MM.1S (cell line): ENCODE measurements at regions not wholly inside any gene's neighbourhood (a gene's known extent, or its start where the extent isn't known, plus 50 kb on each side); places are given as distances from the start of the nearest gene placed in this dataset.

Source experiments
- DNase-seq: peaks from one replicate; pipeline ENCODE4 v3.0.0-alpha.2; 2015
- H2AFZ ChIP-seq: fragments of 300-600 bp; sonication (generic); 2 replicates; pipeline ENCODE4 v1.6.0; 2016; ENCODE audit warnings: antibody characterized with exemption, low read length
- H3F3A ChIP-seq: fragments of 300-600 bp; sonication (generic); 2 replicates; pipeline ENCODE4 v1.6.1; 2016; ENCODE audit warnings: mild to moderate bottlenecking, antibody characterized with exemption, low read length, moderate library complexity, mixed read lengths; ENCODE audit not compliant: insufficient read depth
- H3K27ac ChIP-seq: fragments of 300-600 bp; sonication (generic); 2 replicates; pipeline ENCODE4 v1.5.1; 2016; ENCODE audit warnings: mild to moderate bottlenecking, low read length
- H3K27me3 ChIP-seq: fragments of 300-600 bp; sonication (generic); replicated peaks from 2 replicates; pipeline ENCODE4 v1.6.0; 2016; ENCODE audit warnings: low read length; ENCODE audit not compliant: insufficient read depth
- H3K36me3 ChIP-seq: fragments of 300-600 bp; sonication (generic); replicated peaks from 2 replicates; pipeline ENCODE4 v1.6.1; 2016; ENCODE audit warnings: mild to moderate bottlenecking, low read length, mixed read lengths; ENCODE audit not compliant: insufficient read depth
- H3K4me1 ChIP-seq: fragments of 300-600 bp; sonication (generic); 2 replicates; pipeline ENCODE4 v1.6.1; 2016; ENCODE audit warnings: low read length, mixed read lengths
- H3K4me2 ChIP-seq: fragments of 300-600 bp; sonication (generic); 2 replicates; pipeline ENCODE4 v1.6.0; 2016; ENCODE audit warnings: low read depth, low read length
- H3K4me3 ChIP-seq: fragments of 300-600 bp; sonication (generic); 2 replicates; pipeline ENCODE4 v1.5.1; 2016; ENCODE audit warnings: low read length, mixed read lengths
- H3K79me2 ChIP-seq: fragments of 300-600 bp; sonication (generic); 2 replicates; pipeline ENCODE4 v1.6.1; 2016; ENCODE audit warnings: mixed run types, low read length, mixed read lengths
- H3K9ac ChIP-seq: fragments of 300-600 bp; sonication (generic); 2 replicates; pipeline ENCODE4 v1.6.1; 2016; ENCODE audit warnings: low read length, mixed read lengths
- H3K9me2 ChIP-seq: fragments of 300-600 bp; sonication (generic); replicated peaks from 2 replicates; pipeline ENCODE4 v1.6.1; 2016; ENCODE audit warnings: mild to moderate bottlenecking, low read length, mixed read lengths; ENCODE audit not compliant: insufficient read depth
- H3K9me3 ChIP-seq: fragments of 300-600 bp; sonication (generic); replicated peaks from 2 replicates; pipeline ENCODE4 v1.6.1; 2016; ENCODE audit warnings: mild to moderate bottlenecking, low read length, mixed read lengths; ENCODE audit not compliant: insufficient read depth
- H4K20me1 ChIP-seq: fragments of 300-600 bp; sonication (generic); 2 replicates; pipeline ENCODE4 v1.6.1; 2016; ENCODE audit warnings: mild to moderate bottlenecking, low read length, moderate library complexity, mixed read lengths; ENCODE audit not compliant: insufficient read depth
- EZH2 ChIP-seq: fragments of 300-600 bp; sonication (generic); optimal IDR thresholded peaks from 2 replicates; pipeline ENCODE3; 2017; ENCODE audit warnings: low read depth, mild to moderate bottlenecking, antibody characterized with exemption, low read length, mixed read lengths
- EZH2phosphoT487 ChIP-seq: fragments of 300-600 bp; sonication (generic); IDR thresholded peaks from 2 replicates; pipeline ENCODE4 v1.6.1; 2018; ENCODE audit warnings: antibody characterized with exemption, low read length
- TF ChIP-seq, protein P1 (sequence below): fragments of 300-600 bp; sonication (generic); IDR thresholded peaks from 2 replicates; pipeline ENCODE4 v1.5.1; 2016; ENCODE audit warnings: antibody characterized with exemption, low read length, mixed read lengths

DNA sequence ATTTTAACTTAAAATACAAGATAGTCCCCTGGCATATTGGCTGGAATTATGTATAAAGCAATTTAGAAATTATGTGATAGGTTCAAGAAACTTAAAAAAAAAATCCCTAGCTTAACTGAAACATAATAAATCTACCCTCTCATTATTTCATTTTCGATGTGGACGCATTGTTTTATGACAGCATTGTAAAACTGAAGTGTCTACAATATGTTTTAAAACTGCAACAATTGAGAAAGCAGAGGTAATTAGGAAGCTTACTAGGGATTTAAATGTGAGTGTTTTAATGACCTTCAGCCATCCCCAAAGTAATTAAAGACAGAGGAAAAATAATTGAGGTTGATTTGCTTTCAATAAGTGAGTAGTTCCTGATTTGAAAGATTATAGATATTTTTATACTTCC, 776.0 kb downstream of the TBC1D32 start:
- no peaks in the 10 kb centered on the region for H3K9me2 ChIP-seq
- H3K4me2 ChIP-seq, result no peak overlapping the region
- H3K9me3 ChIP-seq, result no peaks in the 10 kb centered on the region
- no peak for DNase-seq
- TF ChIP-seq EZH2phosphoT487 (no peak), EZH2 (no peak)
- TF ChIP-seq, protein P1, sequence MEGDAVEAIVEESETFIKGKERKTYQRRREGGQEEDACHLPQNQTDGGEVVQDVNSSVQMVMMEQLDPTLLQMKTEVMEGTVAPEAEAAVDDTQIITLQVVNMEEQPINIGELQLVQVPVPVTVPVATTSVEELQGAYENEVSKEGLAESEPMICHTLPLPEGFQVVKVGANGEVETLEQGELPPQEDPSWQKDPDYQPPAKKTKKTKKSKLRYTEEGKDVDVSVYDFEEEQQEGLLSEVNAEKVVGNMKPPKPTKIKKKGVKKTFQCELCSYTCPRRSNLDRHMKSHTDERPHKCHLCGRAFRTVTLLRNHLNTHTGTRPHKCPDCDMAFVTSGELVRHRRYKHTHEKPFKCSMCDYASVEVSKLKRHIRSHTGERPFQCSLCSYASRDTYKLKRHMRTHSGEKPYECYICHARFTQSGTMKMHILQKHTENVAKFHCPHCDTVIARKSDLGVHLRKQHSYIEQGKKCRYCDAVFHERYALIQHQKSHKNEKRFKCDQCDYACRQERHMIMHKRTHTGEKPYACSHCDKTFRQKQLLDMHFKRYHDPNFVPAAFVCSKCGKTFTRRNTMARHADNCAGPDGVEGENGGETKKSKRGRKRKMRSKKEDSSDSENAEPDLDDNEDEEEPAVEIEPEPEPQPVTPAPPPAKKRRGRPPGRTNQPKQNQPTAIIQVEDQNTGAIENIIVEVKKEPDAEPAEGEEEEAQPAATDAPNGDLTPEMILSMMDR, result no peak
- no peak overlapping the region for H3K27ac ChIP-seq
- H3F3A ChIP-seq, result no peaks in the 10 kb centered on the region
- H3K36me3 ChIP-seq, result no peaks in the 10 kb centered on the region
- no peaks in the 10 kb centered on the region for H3K4me1 ChIP-seq
- no peak overlapping the region for H2AFZ ChIP-seq
- H3K27me3 ChIP-seq, result no peaks in the 10 kb centered on the region
- H3K9ac ChIP-seq, result no peak overlapping the region
- no peaks in the 10 kb centered on the region for H4K20me1 ChIP-seq
- H3K79me2 ChIP-seq, result no peaks in the 10 kb centered on the region
- no peak overlapping the region for H3K4me3 ChIP-seq

DNA sequence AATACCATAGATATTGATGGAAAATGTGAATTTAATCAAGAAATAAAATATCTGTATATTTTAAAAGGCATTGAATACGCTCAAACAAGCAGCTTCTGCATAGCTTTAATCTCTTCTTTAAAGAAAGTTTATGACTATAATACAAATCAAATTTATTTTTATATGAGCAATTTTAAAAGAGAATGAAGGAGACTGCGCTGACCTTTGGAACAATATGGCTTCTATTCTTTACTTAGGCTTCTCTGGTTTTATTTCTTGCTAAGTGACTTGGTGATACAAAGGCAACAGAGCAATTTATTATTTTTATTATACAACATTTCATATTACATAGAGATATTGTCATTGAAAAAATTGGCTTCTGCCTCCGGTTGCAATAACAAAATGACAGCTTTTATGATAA, 776.7 kb downstream of the TBC1D32 start:
- Histone ChIP-seq H2AFZ (no peak overlapping the region), H3K79me2 (no peaks in the 10 kb centered on the region), H3K4me1 (no peaks in the 10 kb centered on the region), H3K27me3 (no peaks in the 10 kb centered on the region), H3K9me3 (no peaks in the 10 kb centered on the region), H3K36me3 (no peaks in the 10 kb centered on the region), H3K9me2 (no peaks in the 10 kb centered on the region), H3F3A (no peaks in the 10 kb centered on the region), H4K20me1 (no peaks in the 10 kb centered on the region), H3K27ac (no peak overlapping the region), H3K9ac (no peak overlapping the region), H3K4me3 (no peak overlapping the region), H3K4me2 (no peak overlapping the region)
- DNase-seq, result no peak
- TF ChIP-seq EZH2phosphoT487 (no peak), EZH2 (no peak)
- TF ChIP-seq, protein P1, result no peak

DNA sequence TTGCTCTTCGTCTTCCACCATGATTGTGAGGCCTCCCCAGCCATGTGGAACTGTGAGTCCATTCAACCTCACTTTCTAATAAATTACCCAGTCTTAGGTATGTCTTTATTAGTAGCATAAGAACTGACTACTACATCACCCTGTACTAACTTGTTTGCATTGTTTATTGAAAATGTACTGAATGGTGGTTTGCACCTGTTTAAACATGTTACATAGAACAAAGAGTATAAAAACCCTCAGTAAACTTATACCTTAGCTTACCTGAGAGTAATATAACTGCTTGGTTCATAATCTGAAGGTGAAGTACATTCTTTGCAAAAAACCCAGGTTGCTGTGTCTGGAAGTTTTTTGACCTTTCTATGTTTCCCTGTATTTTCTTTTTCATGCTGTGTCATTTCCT, 777.8 kb downstream of the TBC1D32 start:
- no peaks in the 10 kb centered on the region for H3K79me2 ChIP-seq
- no peak for TF ChIP-seq EZH2
- H3K9me3 ChIP-seq, result no peaks in the 10 kb centered on the region
- no peaks in the 10 kb centered on the region for H4K20me1 ChIP-seq
- no peaks in the 10 kb centered on the region for H3K27me3 ChIP-seq
- H3K4me2 ChIP-seq, result no peak overlapping the region
- H3K4me3 ChIP-seq, result no peak overlapping the region
- H2AFZ ChIP-seq, result no peak overlapping the region
- no peaks in the 10 kb centered on the region for H3F3A ChIP-seq
- H3K36me3 ChIP-seq, result no peaks in the 10 kb centered on the region
- no peaks in the 10 kb centered on the region for H3K9me2 ChIP-seq
- H3K4me1 ChIP-seq, result no peaks in the 10 kb centered on the region
- H3K9ac ChIP-seq, result no peak overlapping the region
- DNase-seq, result no peak
- H3K27ac ChIP-seq, result no peak overlapping the region

DNA sequence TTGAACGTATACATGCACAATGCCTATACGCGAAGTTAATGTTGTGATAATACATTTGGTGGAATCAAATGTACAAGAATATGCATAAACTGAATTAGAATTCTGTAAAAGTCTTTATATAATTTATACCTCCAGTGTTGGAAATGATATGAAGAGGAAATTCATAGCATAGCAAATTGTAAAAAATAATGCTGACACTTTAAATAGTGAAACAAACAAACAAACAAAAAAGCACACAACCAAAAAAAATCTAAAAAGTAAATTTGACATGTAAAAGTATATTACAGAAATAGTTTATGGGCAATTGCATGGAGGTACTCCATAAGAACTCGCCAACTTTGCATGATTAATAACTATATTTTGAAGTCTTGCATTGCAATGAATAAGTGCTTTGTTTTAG, 780.9 kb downstream of the TBC1D32 start:
- no peaks in the 10 kb centered on the region for H3K4me1 ChIP-seq
- H4K20me1 ChIP-seq, result no peaks in the 10 kb centered on the region
- no peaks in the 10 kb centered on the region for H3K79me2 ChIP-seq
- no peaks in the 10 kb centered on the region for H3F3A ChIP-seq
- no peaks in the 10 kb centered on the region for H3K9me3 ChIP-seq
- DNase-seq, result no peak
- H3K27ac ChIP-seq, result no peak overlapping the region
- no peaks in the 10 kb centered on the region for H3K36me3 ChIP-seq
- no peaks in the 10 kb centered on the region for H3K27me3 ChIP-seq
- no peak overlapping the region for H2AFZ ChIP-seq
- no peak for TF ChIP-seq EZH2phosphoT487
- TF ChIP-seq, protein P1, result no peak
- TF ChIP-seq EZH2, result no peak
- H3K9me2 ChIP-seq, result no peaks in the 10 kb centered on the region
- no peak overlapping the region for H3K9ac ChIP-seq
- no peak overlapping the region for H3K4me3 ChIP-seq
- H3K4me2 ChIP-seq, result no peak overlapping the region
